ENCODE measurements at regions not wholly inside any gene's neighbourhood (a gene's known extent, or its start where the extent isn't known, plus 50 kb on each side); places are given as distances from the start of the nearest gene placed in this dataset.

DNA sequence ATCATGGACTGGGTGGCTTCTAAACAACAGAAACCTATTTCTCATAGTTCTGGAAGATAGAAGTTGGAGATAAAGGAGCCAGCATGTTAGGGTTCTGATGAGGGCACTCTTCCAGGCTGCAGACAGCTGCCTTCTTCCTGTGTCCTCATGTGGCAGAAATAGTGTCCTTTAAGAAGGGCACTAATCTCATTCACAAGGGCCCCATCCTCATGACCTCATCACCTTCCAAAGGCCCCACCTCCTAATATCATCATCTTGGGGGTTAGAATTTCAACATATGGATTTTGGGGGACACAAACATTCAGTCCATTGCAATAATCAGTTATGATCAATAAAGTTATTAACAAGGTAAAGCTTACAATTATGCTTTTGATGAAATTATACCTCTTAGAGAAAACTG is 130.8 kb upstream of the SLC22A23 start:
- no peak for DNase-seq (ENCODE audit: low spot score)

DNA sequence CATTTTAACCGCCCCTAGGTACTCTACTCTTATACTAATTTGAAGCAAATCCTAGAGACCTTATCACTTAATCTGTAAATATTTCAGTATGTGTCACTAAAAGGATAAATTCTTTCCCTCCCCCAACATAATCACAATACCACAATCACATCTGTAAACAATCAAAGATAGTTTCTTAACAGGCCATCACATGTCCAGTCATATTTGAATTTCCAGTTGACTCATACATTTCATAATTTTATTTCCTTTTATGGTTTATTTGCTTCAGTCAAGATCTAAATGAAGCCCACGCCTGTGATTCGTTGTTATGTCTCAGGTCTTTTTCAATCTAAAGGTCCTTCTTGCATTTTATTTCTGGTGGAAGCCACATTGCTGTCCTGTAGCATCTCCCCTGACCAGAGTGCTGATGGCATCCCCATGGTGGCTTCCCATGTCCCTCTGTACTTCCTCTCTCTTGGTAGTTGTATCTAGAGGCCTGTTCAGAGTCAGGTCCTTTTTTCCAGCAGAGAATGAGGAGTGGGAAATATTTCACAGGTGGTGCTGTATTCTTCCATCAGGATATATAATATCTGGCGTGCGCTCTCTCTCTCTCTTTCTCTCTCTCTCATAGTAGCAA is 128.6 kb upstream of the SLC22A23 start:
- DNase-seq (ENCODE audit: low spot score) = no peak

GRCh38 chr6:3584606-3585005 is 127.8 kb upstream of the SLC22A23 start:
- no peak for DNase-seq (ENCODE audit: low spot score)

GRCh38 chr6:3581469-3581868 is 124.6 kb upstream of the SLC22A23 start:
- DNase-seq (ENCODE audit: low spot score) = no peak

DNA sequence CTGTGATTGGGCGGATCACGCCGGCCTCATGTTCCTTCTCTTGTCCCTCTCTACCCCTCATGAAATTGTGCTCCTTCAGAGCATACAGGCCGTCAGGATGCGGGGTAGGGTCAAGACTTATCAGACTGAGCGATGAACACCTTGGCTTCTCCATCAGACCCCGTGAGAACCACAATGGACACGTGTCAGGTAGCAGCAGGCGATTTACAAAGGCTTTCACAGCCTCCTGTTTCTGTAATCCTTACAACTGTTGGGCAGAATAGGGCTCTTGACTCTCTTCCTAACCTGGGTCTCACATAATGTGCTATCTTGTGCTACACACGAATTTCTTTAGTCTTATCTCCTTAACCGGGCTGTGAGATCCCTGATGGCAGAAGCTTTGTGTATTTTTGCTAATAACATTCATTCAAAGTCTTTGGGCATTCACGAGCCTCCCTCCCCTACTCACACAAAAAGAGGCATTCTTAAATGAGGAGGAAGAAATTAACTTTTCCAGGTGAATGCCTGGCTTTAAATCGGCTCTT is 122.9 kb upstream of the SLC22A23 start:
- no peak for DNase-seq (ENCODE audit: low spot score)

GRCh38 chr6:3578981-3579380 is 122.1 kb upstream of the SLC22A23 start:
- DNase-seq (ENCODE audit: low spot score) = no peak

GRCh38 chr6:3577517-3577916 is 120.7 kb upstream of the SLC22A23 start:
- DNase-seq (ENCODE audit: low spot score) = no peak

DNA sequence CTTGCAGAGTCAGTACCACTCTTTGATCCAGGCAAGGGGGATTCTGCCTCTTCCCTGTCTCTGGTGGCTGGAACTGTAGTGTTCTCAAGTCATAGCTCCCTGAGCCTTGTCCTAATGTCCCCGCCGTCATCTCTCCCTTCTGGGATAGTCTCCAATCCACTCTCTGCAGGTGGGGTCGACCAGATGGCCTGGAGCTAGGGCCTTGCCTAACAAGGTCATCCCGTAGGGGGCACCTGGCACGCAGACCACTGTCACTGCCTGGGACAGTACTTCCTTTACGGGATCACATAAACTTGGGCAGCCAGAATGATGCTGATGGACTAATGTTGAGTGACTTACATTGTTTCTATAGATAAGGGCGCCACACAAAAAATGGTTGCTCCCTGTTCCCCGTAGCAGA is 118.9 kb upstream of the SLC22A23 start:
- DNase-seq (ENCODE audit: low spot score) = no peak

DNA sequence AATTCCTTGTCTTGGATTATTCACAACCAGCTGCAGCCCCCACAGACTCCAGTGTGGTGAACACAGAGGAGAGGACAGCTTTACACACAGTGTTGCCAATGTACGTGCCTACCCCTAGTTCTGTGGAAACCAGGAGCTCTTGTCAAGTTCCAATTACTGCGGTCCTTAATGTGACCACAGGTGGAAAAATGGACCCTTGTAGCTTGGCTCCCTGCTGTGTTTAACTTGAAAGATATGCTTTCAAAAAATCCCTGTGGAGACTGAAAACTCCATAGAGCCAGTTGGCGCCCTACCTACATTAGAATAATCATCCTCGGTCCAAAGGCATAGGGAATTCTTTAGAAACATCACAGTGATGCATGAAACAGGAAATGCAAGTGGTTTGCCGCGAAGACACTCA is 118.3 kb upstream of the SLC22A23 start:
- DNase-seq (ENCODE audit: low spot score) = no peak

GRCh38 chr6:3573670-3574069 is 116.8 kb upstream of the SLC22A23 start:
- no peak for DNase-seq (ENCODE audit: low spot score)

DNA sequence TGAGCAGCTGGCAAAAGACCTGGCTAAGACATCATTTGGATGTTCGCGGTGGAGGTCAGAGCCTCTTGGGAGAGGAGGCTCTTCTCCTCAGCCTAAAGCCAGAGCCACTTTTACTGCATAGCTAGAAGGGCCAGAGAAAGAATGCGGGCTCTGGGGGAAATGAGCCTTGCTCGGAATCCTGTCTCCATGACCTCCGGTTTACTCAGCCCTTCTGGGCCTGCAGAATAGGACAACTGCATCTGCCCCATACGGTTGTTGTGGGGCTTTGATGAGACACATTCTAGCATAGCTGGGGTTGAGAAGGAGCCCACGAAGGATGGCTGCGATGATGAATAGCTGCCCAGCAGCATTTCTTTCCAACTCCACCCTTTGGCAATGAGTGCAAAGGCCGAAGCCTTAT is 115.0 kb upstream of the SLC22A23 start:
- no peak for DNase-seq (ENCODE audit: low spot score)

DNA sequence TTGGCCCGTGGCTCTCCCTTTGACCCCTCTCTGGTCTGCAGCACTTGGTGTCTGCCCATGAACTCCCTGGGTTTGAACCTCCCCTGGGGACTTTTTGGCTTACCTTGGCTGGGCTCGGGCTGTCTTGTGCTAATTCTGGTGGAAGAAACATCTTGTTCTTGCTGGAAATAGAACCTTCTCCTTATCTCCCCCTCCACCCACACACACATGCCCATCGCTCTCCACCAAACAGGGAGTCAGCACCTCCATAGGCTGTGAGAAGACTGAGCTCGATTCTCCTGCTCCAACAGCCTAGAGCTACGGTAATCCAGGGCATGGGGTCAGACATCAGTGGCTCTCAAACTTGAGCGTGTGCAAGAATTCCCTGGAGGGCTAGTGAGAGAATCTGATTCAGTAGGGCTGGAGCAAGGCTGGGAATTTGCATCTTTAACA is 114.4 kb upstream of the SLC22A23 start:
- DNase-seq (ENCODE audit: low spot score) = no peak

GRCh38 chr6:3569816-3570215 is 113.0 kb upstream of the SLC22A23 start:
- DNase-seq (ENCODE audit: low spot score) = no peak

DNA sequence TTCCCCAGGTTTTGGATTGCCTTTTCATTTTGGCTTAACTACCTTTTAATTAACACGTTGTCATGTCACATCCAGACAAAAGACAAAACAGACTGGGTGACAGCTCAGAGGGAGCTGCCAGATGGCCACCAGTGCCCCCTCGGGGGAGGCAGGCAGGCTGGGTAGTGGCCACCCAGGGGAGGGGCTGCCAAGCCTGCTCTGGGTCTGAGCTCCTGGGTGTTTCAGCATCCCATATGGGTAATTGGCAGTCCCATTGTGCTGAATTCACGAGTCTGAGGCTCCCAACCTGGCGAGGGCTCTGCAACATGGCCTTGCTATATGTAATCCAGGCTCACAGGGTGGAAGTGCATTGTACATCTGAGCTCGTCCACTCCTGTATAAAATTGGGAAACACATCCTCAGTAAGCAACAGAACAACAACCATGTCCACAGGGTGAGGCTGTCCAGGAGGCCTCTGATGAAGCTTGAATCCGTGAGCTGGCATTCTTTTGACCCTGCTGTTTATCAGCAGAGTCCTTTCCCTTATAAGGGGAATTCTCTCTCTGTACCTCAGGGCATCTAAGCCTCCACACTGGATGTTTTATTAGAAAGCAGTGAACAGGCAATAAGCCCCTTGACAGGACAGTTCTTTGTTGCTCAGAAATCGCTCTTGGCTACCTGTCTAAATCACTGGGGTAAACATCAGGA is 111.7 kb upstream of the SLC22A23 start:
- DNase-seq (ENCODE audit: low spot score) = no peak

- DNase-seq (ENCODE audit: low spot score) = no peak
Measured at GRCh38 chr6:3566812-3567211, 110.0 kb upstream of the SLC22A23 start.

- no peak for DNase-seq (ENCODE audit: low spot score)
Measured at GRCh38 chr6:3565291-3565690, 108.4 kb upstream of the SLC22A23 start.

- DNase-seq (ENCODE audit: low spot score) = peak; percentile 35
Measured at GRCh38 chr6:3561725-3562124, 104.9 kb upstream of the SLC22A23 start.

- no peak for DNase-seq (ENCODE audit: low spot score)
Measured at GRCh38 chr6:3560211-3560610, 103.4 kb upstream of the SLC22A23 start.

DNA sequence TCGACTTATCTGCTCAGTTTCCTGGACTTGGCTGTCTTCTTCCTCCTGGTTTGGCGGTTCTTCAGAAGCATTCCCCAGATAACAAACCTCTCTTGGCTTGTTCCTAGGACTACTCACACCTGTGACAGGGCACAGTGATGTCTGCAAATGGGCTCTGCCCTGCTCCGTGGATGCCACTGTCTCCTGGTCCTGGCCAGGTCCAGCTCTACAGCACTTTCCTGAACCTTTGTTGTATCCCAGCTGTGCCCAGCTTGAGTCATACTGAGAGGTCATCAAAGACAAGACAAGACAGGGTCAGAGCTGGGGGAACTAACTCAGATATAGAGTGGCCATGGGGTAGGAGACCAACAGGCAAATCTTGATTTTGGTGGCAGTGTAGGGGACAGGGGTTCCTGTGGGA is 102.7 kb upstream of the SLC22A23 start:
- DNase-seq (ENCODE audit: low spot score) = no peak

DNA sequence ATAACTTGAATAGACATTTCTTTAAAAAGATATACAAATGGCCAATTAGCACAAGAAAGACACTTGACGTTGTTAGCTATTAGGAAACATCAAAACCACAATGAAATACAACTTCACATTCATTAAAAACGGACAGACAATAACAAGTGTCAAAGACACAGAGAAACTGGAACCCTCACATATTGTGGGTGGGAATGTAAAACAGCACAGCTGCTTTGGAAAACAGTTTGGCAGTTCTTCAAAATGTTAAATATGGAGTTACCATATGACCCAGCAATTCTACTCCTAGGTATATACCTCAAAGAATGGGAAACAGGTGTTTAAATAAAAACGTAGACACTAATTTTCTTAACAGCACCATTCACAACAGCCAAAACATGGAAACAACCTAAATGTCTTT is 100.5 kb upstream of the SLC22A23 start:
- no peak for DNase-seq (ENCODE audit: low spot score)

DNA sequence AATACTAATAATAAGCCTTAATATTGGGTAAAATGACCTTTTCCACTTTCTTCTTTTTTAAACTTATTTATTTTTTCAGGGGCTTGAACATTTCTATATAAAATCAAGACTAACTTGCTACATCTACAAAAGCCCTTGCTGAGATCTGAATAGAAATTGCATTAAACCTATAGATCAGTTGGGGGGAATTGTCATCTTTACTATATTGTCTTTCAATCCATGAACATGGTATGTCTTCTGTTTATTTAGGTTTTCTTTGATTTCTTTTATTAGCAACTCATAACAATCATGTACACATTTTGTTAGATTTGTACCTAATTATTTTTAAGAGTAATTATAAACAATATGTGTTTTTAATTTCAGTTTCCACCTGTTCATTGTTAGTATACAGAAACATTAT is 96.4 kb upstream of the SLC22A23 start:
- DNase-seq (ENCODE audit: low spot score) = no peak

- no peak for DNase-seq (ENCODE audit: low spot score)
Measured at GRCh38 chr6:3551716-3552511, 95.1 kb upstream of the SLC22A23 start.

GRCh38 chr6:3549314-3549940 is 92.6 kb upstream of the SLC22A23 start:
- no peak for DNase-seq (ENCODE audit: low spot score)
